Uterus (tissue), 3 donors: ENCODE measurements at regions not wholly inside any gene's neighbourhood (a gene's known extent, or its start where the extent isn't known, plus 50 kb on each side); places are given as distances from the start of the nearest gene placed in this dataset.
A peak's percentile ranks its signal among the peaks of the same experiment; 100 is the strongest.

Source experiments
- DNase-seq, 2 donors: peaks; one replicate each; pipeline ENCODE4 v3.0.0-alpha.2; 2019 to 2020
- H3K27ac ChIP-seq, 2 donors: fragments of 200-600 bp; sonication (generic); 1 replicate in 1 of 2; 2 replicates in 1 of 2; pipeline ENCODE4 v1.5.1; 2016 to 2018
- H3K27me3 ChIP-seq, 2 donors: fragments of 200-600 bp; sonication (generic); one replicate each; pipeline ENCODE4 v1.5.1; 2018 to 2019; ENCODE audit warnings: control low read depth in 1 of 2
- H3K36me3 ChIP-seq, 2 donors: fragments of 200-600 bp; sonication (generic); one replicate each; pipeline ENCODE4 v1.5.1; 2019; ENCODE audit warnings: control low read depth in 1 of 2
- H3K4me1 ChIP-seq, 2 donors: fragments of 200-600 bp; sonication (generic); one replicate each; pipeline ENCODE4 v1.5.1; 2018 to 2019; ENCODE audit warnings: control low read depth in 1 of 2
- H3K4me3 ChIP-seq, 2 donors: fragments of 200-600 bp; sonication (generic); 1 replicate in 1 of 2; 2 replicates in 1 of 2; pipeline ENCODE4 v1.5.1; 2018 to 2019; ENCODE audit warnings: mild to moderate bottlenecking in 1 of 2
- H3K9me3 ChIP-seq, 2 donors: fragments of 200-600 bp; sonication (generic); one replicate each; pipeline ENCODE4 v1.5.1; 2019; ENCODE audit warnings: control low read depth in 1 of 2
- POLR2A ChIP-seq, 2 donors: fragments of 450-650 bp; IDR thresholded peaks; one replicate each; pipeline ENCODE4 v1.6.1; 2016; ENCODE audit warnings: antibody characterized with exemption in 2 of 2, mild to moderate bottlenecking in 1 of 2, moderate library complexity in 1 of 2
- intact Hi-C: fragments of 100-400 bp; cut with DNase I; formaldehyde crosslinking; loops from one replicate; pipeline ENCODE4 v1.15.1; 2023; ENCODE audit warnings: low total_unique reads
- TF ChIP-seq, protein P1 (sequence below), 4 experiments: fragments of 200-600 bp in 2 of 4; fragments of 450-650 bp in 2 of 4; sonication (generic) in 2 of 4; IDR thresholded peaks; one replicate each; pipeline ENCODE4 v1.5.1; 2016 to 2019; ENCODE audit warnings: antibody characterized with exemption in 4 of 4, mild to moderate bottlenecking in 2 of 4, moderate library complexity in 1 of 4
- donor health status: DM: yes; HTN: yes; CAD: no.

DNA sequence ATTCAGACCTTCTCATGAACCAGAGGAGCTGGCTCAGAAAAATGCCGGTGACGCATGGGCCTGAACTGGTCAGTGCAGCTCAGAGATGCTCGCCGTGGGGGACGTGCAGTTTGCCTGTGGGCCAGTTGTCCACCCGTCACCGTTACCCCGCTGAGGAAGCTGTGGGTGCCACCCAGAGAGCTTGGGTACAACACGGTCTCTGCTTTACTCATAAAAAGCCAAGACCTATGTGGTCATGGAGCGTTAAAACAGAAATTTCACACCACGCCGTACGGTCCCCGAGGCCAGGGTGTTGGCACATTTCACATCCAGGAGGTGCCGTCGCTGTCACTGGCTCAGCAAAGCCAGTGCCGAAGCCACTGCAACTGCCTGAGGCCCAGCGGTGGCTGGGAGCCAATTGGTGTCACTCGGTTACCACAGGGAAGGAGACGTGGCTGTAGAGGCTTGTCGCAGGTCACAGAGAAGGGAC lies 120.9 kb downstream of the METRNL start:
- intact Hi-C loops: no loop called here
- TF ChIP-seq, protein P1, sequence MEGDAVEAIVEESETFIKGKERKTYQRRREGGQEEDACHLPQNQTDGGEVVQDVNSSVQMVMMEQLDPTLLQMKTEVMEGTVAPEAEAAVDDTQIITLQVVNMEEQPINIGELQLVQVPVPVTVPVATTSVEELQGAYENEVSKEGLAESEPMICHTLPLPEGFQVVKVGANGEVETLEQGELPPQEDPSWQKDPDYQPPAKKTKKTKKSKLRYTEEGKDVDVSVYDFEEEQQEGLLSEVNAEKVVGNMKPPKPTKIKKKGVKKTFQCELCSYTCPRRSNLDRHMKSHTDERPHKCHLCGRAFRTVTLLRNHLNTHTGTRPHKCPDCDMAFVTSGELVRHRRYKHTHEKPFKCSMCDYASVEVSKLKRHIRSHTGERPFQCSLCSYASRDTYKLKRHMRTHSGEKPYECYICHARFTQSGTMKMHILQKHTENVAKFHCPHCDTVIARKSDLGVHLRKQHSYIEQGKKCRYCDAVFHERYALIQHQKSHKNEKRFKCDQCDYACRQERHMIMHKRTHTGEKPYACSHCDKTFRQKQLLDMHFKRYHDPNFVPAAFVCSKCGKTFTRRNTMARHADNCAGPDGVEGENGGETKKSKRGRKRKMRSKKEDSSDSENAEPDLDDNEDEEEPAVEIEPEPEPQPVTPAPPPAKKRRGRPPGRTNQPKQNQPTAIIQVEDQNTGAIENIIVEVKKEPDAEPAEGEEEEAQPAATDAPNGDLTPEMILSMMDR (IDR thresholded peaks at IDR 0.05): no peak
- no peak for TF ChIP-seq POLR2A (IDR thresholded peaks at IDR 0.05)
- Histone ChIP-seq H3K4me3 (no peak overlapping the region), H3K27me3 (no peaks in the 10 kb centered on the region), H3K4me1 (peaks cover 0 to 11% of the 10 kb centered on the region in 2 donors), H3K9me3 (no peaks in the 10 kb centered on the region), H3K36me3 (no peaks in the 10 kb centered on the region), H3K27ac (peak overlapping the region; percentile 24 to 61)
- peak in 1 of 2 donors; percentile 36 for DNase-seq

DNA sequence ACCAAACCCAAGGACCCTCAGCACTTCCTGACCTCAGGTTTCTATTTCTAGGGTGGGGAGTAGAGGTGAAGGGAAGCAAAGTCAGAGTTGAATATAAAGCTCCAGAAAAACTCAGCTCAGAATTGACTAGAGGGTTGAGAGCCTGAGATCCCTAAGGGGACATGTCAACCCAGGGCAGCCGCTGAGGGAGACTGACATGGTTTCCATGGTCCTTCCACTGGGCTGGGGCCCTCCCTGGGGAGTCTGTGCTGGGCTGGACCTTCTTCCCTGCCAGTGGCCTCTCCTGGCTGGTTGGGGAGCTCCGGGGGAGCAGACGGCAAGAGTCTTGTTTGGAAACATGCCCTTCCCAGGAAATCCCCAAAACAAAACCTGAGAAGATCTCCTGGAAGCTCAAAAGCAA lies 121.3 kb downstream of the METRNL start:
- TF ChIP-seq, protein P1 (IDR thresholded peaks at IDR 0.05): no peak
- TF ChIP-seq POLR2A (IDR thresholded peaks at IDR 0.05): no peak
- Histone ChIP-seq H3K27ac (peak overlapping the region; percentile 24 to 61), H3K4me1 (peaks cover 0 to 11% of the 10 kb centered on the region in 2 donors), H3K4me3 (no peak overlapping the region), H3K9me3 (no peaks in the 10 kb centered on the region), H3K27me3 (no peaks in the 10 kb centered on the region), H3K36me3 (no peaks in the 10 kb centered on the region)
- no peak for DNase-seq
- intact Hi-C loops: no loop called here

DNA sequence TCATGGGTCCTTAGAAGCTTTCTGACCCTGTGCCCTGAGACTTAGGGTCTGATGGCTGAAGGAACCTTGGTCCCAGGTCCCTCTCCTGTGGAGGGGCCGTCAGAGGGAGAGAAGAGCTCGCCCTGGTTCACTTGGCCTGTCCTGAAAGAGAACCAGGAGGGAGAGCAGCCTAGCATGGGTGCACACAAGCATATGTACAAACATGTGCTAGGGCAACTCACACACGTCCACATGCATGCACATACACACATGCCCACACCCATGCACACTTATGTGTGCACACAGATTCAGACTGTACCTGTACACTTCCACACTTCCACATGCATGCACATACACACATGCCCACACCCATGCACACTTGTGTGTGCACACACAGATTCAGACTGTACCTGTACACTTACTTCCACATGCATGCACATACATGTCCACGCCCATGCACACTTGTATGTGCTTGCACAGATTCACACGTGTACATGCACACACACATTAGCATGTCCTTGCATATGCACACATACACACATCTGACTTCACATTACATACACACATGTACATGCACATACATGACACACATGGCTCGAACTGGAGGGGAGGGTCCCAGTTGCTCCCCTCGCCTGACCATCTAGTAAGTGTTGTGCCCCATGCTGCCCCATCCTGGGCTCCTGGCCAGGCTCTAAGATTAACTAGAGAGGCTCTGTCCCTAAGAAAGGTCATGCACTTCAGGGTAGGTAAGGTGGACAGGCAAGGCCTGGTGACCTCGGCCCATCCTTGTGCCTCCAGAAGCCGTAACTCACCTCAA lies 122.0 kb downstream of the METRNL start:
- peak in 1 of 2 donors; percentile 7 for DNase-seq
- intact Hi-C loops: no loop called here
- Histone ChIP-seq H3K36me3 (no peaks in the 10 kb centered on the region), H3K27ac (peak overlapping the region in 1 of 2 donors; percentile 61), H3K9me3 (no peaks in the 10 kb centered on the region), H3K4me3 (no peak overlapping the region), H3K4me1 (peaks cover 0 to 11% of the 10 kb centered on the region in 2 donors), H3K27me3 (no peaks in the 10 kb centered on the region)
- TF ChIP-seq, protein P1 (IDR thresholded peaks at IDR 0.05): no peak
- TF ChIP-seq POLR2A (IDR thresholded peaks at IDR 0.05): no peak

DNA sequence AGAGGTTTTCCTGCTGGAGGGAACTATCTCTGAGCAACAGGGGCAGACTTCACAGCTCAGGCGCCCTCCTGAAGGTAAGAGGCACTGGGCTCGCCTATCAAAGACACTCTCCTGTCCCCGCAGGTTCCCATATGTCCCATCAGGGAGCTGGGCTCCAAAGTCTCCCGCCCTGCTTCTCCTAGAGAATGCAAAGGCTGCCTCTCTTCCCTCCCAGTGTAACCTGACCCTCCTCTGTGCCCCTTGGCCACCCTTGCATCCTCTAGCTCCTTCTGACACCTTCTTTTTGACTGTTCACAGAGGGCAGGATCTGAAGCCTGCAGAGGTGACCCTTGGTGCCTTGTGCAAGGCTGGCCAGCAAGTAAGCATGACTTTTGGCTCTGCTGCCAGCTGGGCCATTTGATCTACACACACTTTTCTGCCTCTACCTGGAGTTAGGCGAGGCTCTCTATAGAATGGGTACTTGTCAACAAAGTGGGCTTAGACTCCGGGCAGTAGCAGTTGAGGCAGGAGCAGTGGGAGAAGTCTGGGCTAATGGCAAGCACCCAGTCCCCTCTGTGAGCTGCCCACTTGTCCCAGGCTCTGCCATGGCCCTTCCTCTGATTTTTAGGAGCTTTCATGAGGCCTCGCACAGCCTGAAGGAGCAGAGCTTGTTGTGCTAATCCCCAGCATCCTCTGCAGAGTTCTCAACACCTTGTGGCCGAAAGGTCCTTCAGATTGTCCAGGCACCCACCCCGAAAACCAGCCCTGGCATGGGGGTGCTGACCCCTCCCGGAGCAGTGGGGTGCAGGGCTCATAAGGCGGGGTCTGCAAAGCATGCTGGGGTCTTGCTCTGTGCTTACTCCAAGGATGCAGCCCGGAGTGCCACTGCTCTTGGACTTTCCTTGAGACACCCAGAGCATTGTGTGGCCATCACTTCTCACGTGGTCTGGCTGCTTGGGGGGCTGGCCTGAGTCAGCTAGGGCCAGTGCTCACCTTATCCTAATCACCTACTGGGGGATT lies 122.9 kb downstream of the METRNL start:
- peak in 1 of 2 donors; percentile 10 for DNase-seq
- H3K4me3 ChIP-seq: no peak overlapping the region
- H3K27me3 ChIP-seq: no peaks in the 10 kb centered on the region
- H3K27ac ChIP-seq: peak overlapping the region; percentile 55 to 63
- TF ChIP-seq, protein P1 (IDR thresholded peaks at IDR 0.05): no peak
- no peak for TF ChIP-seq POLR2A (IDR thresholded peaks at IDR 0.05)
- H3K36me3 ChIP-seq: no peaks in the 10 kb centered on the region
- H3K9me3 ChIP-seq: no peaks in the 10 kb centered on the region
- intact Hi-C loops: no loop called here
- H3K4me1 ChIP-seq: peaks cover 0 to 11% of the 10 kb centered on the region in 2 donors
